Body of pancreas (tissue), 4 donors: ENCODE measurements at regions not wholly inside any gene's neighbourhood (a gene's known extent, or its start where the extent isn't known, plus 50 kb on each side); places are given as distances from the start of the nearest gene placed in this dataset.
A peak's percentile ranks its signal among the peaks of the same experiment; 100 is the strongest.

Source experiments
- ATAC-seq: fragments of 150-250 bp; one replicate; pipeline ENCODE4 v1.9.1; 2016
- DNase-seq, 4 donors: peaks; one replicate each; pipeline ENCODE4 v3.0.0-alpha.2; 2019
- H3K27ac ChIP-seq, 4 donors: fragments of 200-600 bp; sonication (generic); 1 replicate in 3 of 4; 2 replicates in 1 of 4; pipeline versions ENCODE4 v1.5.1 to v1.6.1; 2016 to 2019; ENCODE audit warnings: mild to moderate bottlenecking in 1 of 4, mixed read lengths in 1 of 4, moderate library complexity in 1 of 4
- H3K27me3 ChIP-seq, 2 donors: fragments of 200-600 bp; sonication (generic); one replicate each; pipeline ENCODE4 v1.6.0; 2016; ENCODE audit warnings: mild to moderate bottlenecking in 1 of 2
- H3K36me3 ChIP-seq, 2 donors: fragments of 200-600 bp; sonication (generic); replicated peaks in 1 of 2; 2 replicates each; pipeline ENCODE4 v1.5.1; 2016; ENCODE audit warnings: low read depth in 2 of 2; ENCODE audit not compliant: insufficient read depth in 1 of 2
- H3K4me1 ChIP-seq: fragments of 200-600 bp; sonication (generic); one replicate; pipeline ENCODE4 v1.6.0; 2016
- H3K4me3 ChIP-seq, 2 donors: fragments of 200-600 bp; sonication (generic); 1 replicate in 1 of 2; 2 replicates in 1 of 2; pipeline ENCODE4 v1.5.1; 2016 to 2019
- H3K9me3 ChIP-seq, 3 donors: fragments of 200-600 bp; sonication (generic); 1 replicate in 2 of 3; 2 replicates in 1 of 3; pipeline ENCODE4 v1.5.1; 2016
- CTCF ChIP-seq, 7 experiments: fragments of 450-650 bp in 4 of 7; fragments of 200-600 bp in 3 of 7; sonication (generic) in 3 of 7; IDR thresholded peaks; one replicate each; pipeline ENCODE4 v1.5.1; 2016 to 2019; ENCODE audit warnings: antibody characterized with exemption in 7 of 7
- POLR2A ChIP-seq, 3 donors: fragments of 450-650 bp; IDR thresholded peaks; one replicate each; pipeline ENCODE4 v1.6.1; 2016; ENCODE audit warnings: antibody characterized with exemption in 3 of 3, mild to moderate bottlenecking in 2 of 3
- WGBS, 2 donors: methylation state at CpG; one replicate each; pipeline ENCODE4 v1.1.5; 2017; 5-methylcytosine and 5-hydroxymethylcytosine counted together
- intact Hi-C: fragments of 100-400 bp; cut with DNase I; formaldehyde crosslinking; loops from one replicate; pipeline ENCODE4 v1.15.1; 2023

- Histone ChIP-seq H3K36me3 (no peaks in the 10 kb centered on the region), H3K9me3 (no peaks in the 10 kb centered on the region), H3K4me1 (no peaks in the 10 kb centered on the region), H3K27ac (no peak overlapping the region), H3K4me3 (no peak overlapping the region), H3K27me3 (no peaks in the 10 kb centered on the region)
- intact Hi-C loops = no loop called here
- ATAC-seq = no peak
- peak in 1 of 4 donors; percentile 24 for DNase-seq
- 47 to 60% methylated on average over 5 of the region's 5 CpGs for WGBS, 2 donors
- TF ChIP-seq CTCF (IDR thresholded peaks at IDR 0.05) (peak in 1 of 7 experiments; percentile 10), POLR2A (IDR thresholded peaks at IDR 0.05) (no peak)
Observed at GRCh38 chr7:54814401-54814800, 55.4 kb upstream of the SEC61G start.

DNA sequence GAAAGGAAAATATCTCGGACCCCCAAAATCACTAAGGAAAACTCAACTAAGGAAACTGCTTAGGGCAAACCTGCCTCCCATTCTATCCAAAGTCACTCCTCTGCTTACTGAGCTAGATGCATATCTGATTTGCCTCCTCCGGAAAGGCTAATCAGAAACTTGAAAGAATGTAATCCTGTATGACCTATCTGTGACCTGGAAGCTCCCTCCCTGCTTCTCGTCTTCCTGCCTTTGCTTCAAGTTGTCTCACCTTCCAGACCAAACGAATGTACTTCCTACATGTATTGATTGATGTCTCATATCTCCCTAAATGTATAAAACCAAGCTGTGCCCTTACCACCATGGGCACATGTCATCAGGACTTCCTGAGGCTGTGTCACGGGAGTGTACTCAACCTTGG, 58.1 kb upstream of the SEC61G start:
- ATAC-seq (no peak), DNase-seq (no peak)
- WGBS, 2 donors = 52% methylated on average over 5 of the region's 5 CpGs
- Histone ChIP-seq H3K36me3 (no peaks in the 10 kb centered on the region), H3K4me1 (no peaks in the 10 kb centered on the region), H3K27me3 (no peaks in the 10 kb centered on the region), H3K27ac (no peak overlapping the region), H3K9me3 (no peaks in the 10 kb centered on the region), H3K4me3 (no peak overlapping the region)
- TF ChIP-seq POLR2A (IDR thresholded peaks at IDR 0.05) (no peak), CTCF (IDR thresholded peaks at IDR 0.05) (no peak)
- intact Hi-C loops = no loop called here

GRCh38 chr7:54823776-54824175, 64.8 kb upstream of the SEC61G start:
- Histone ChIP-seq H3K9me3 (no peaks in the 10 kb centered on the region), H3K4me3 (no peak overlapping the region), H3K27me3 (no peaks in the 10 kb centered on the region), H3K36me3 (no peaks in the 10 kb centered on the region), H3K4me1 (no peaks in the 10 kb centered on the region), H3K27ac (no peak overlapping the region)
- intact Hi-C loops = no loop called here
- WGBS, 2 donors = 49 to 61% methylated on average over 5 of the region's 5 CpGs
- DNase-seq = peak in 1 of 4 donors; percentile 40
- no peak for ATAC-seq
- TF ChIP-seq POLR2A (IDR thresholded peaks at IDR 0.05) = no peak
- TF ChIP-seq CTCF (IDR thresholded peaks at IDR 0.05) = no peak

GRCh38 chr7:54824655-54825054, 65.6 kb upstream of the SEC61G start:
- TF ChIP-seq POLR2A (IDR thresholded peaks at IDR 0.05) (no peak), CTCF (IDR thresholded peaks at IDR 0.05) (no peak)
- 81 to 89% methylated on average over 1 of the region's 1 CpG for WGBS, 2 donors
- ATAC-seq (no peak), DNase-seq (no peak)
- H3K9me3 ChIP-seq = no peaks in the 10 kb centered on the region
- H3K4me3 ChIP-seq = no peak overlapping the region
- no peaks in the 10 kb centered on the region for H3K36me3 ChIP-seq
- no peak overlapping the region for H3K27ac ChIP-seq
- intact Hi-C loops = no loop called here
- no peaks in the 10 kb centered on the region for H3K27me3 ChIP-seq
- no peaks in the 10 kb centered on the region for H3K4me1 ChIP-seq

GRCh38 chr7:54825368-54825767, 66.4 kb upstream of the SEC61G start:
- H3K9me3 ChIP-seq = no peaks in the 10 kb centered on the region
- H3K36me3 ChIP-seq = no peaks in the 10 kb centered on the region
- ATAC-seq = no peak
- H3K4me3 ChIP-seq = no peak overlapping the region
- DNase-seq = no peak
- WGBS, 2 donors = 72 to 74% methylated on average over 3 of the region's 3 CpGs
- H3K4me1 ChIP-seq = no peaks in the 10 kb centered on the region
- H3K27me3 ChIP-seq = no peaks in the 10 kb centered on the region
- no peak overlapping the region for H3K27ac ChIP-seq
- TF ChIP-seq CTCF (IDR thresholded peaks at IDR 0.05) = no peak
- no peak for TF ChIP-seq POLR2A (IDR thresholded peaks at IDR 0.05)
- intact Hi-C loops = no loop called here
